Prostate gland (tissue), 2 donors: ENCODE measurements at regions not wholly inside any gene's neighbourhood (a gene's known extent, or its start where the extent isn't known, plus 50 kb on each side); places are given as distances from the start of the nearest gene placed in this dataset.

Source experiments
- POLR2A ChIP-seq: fragments of 450-650 bp; IDR thresholded peaks from one replicate; pipeline ENCODE4 v1.6.1; 2016; ENCODE audit warnings: antibody characterized with exemption, mild to moderate bottlenecking
- POLR2AphosphoS5 ChIP-seq: sonication (generic); formaldehyde crosslinking; IDR thresholded peaks from one replicate; pipeline ENCODE4 v1.6.1; 2017; ENCODE audit warnings: antibody characterized with exemption
- TF ChIP-seq, protein P1 (sequence below), 4 experiments: fragments of 200-600 bp in 2 of 4; fragments of 450-650 bp in 2 of 4; sonication (generic) in 2 of 4; IDR thresholded peaks; 1 replicate in 3 of 4; 2 replicates in 1 of 4; pipeline ENCODE4 v1.5.1; 2016 to 2019; ENCODE audit warnings: antibody characterized with exemption in 4 of 4, mild to moderate bottlenecking in 2 of 4, moderate library complexity in 2 of 4

DNA sequence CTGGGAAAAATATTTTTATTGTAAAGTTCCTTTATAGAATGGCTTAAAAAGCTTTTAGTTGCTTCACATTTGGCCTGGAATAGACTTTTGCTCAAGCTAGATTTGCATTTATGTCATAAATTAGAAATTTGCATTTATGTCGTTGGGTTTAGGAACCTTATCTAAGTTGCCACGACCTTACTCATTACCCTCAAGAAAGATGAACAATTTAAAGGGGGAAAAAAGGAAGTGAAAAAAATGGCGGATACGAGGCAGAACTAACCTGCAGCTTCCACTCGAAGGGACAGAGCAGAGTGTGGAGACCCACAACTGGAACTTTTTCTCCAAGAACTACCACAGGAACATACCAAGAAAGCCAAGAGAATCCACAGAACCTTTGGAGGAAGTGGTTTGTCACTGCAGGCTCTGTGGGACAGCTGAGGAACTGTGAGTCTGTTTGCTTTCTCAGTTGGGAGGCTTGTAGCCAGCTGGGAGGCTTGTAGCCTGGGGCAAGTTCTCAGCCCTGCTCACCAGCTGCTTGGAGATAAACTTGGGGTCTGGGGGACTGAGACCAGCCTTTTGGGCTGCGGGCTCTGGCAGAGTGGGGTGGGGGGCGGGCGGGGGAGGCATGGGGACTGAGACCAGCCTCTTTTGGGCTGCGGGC lies 349.9 kb upstream of the MEIS1 start:
- TF ChIP-seq POLR2A: no peak
- TF ChIP-seq, protein P1, sequence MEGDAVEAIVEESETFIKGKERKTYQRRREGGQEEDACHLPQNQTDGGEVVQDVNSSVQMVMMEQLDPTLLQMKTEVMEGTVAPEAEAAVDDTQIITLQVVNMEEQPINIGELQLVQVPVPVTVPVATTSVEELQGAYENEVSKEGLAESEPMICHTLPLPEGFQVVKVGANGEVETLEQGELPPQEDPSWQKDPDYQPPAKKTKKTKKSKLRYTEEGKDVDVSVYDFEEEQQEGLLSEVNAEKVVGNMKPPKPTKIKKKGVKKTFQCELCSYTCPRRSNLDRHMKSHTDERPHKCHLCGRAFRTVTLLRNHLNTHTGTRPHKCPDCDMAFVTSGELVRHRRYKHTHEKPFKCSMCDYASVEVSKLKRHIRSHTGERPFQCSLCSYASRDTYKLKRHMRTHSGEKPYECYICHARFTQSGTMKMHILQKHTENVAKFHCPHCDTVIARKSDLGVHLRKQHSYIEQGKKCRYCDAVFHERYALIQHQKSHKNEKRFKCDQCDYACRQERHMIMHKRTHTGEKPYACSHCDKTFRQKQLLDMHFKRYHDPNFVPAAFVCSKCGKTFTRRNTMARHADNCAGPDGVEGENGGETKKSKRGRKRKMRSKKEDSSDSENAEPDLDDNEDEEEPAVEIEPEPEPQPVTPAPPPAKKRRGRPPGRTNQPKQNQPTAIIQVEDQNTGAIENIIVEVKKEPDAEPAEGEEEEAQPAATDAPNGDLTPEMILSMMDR (IDR thresholded peaks at IDR 0.05): no peak
- TF ChIP-seq POLR2AphosphoS5: no peak
